ENCODE measurements at regions not wholly inside any gene's neighbourhood (a gene's known extent, or its start where the extent isn't known, plus 50 kb on each side); places are given as distances from the start of the nearest gene placed in this dataset.

GRCh38 chr18:41410006-41410405, 545.0 kb upstream of the PIK3C3 start:
- no peak overlapping the region for H3K27ac ChIP-seq
- no peaks in the 10 kb centered on the region for H3K27me3 ChIP-seq (replicated peaks in 1 of 7)
- H3K9me3 ChIP-seq: peaks cover 0 to 5% (median 0%) of the 10 kb centered on the region in 8 donors
- DNase-seq: no peak
- intact Hi-C loops (cut with DNase I; ENCODE audit: low total_unique reads): no loop called here
- no peaks in the 10 kb centered on the region for H3K4me1 ChIP-seq
- TF ChIP-seq CTCF (IDR thresholded peaks at IDR 0.05 in 8 of 11, conservative IDR thresholded peaks at IDR 0.05 in 3 of 11) (no peak), POLR2AphosphoS5 (IDR thresholded peaks at IDR 0.05) (no peak), POLR2A (IDR thresholded peaks at IDR 0.05) (no peak)
- H3K4me3 ChIP-seq: no peak overlapping the region
- H3K36me3 ChIP-seq: no peaks in the 10 kb centered on the region

- intact Hi-C loops (cut with DNase I; ENCODE audit: low total_unique reads): no loop called here
- DNase-seq: no peak
- Histone ChIP-seq H3K27ac (no peak overlapping the region), H3K4me3 (no peak overlapping the region), H3K36me3 (no peaks in the 10 kb centered on the region), H3K9me3 (no peaks in the 10 kb centered on the region), H3K27me3 (replicated peaks in 1 of 7) (no peaks in the 10 kb centered on the region), H3K4me1 (no peaks in the 10 kb centered on the region)
- 57 to 81% (median 62%) methylated on average over 2 of the region's 2 CpGs for WGBS, 5 donors
- TF ChIP-seq POLR2AphosphoS5 (IDR thresholded peaks at IDR 0.05): no peak
- TF ChIP-seq CTCF (IDR thresholded peaks at IDR 0.05 in 8 of 11, conservative IDR thresholded peaks at IDR 0.05 in 3 of 11): no peak
- no peak for TF ChIP-seq POLR2A (IDR thresholded peaks at IDR 0.05)
These were observed 548.2 kb upstream of the PIK3C3 start for GRCh38 chr18:41406834-41407233.

- H3K9me3 ChIP-seq: no peaks in the 10 kb centered on the region
- no peak for TF ChIP-seq POLR2AphosphoS5 (IDR thresholded peaks at IDR 0.05)
- no peak for TF ChIP-seq POLR2A (IDR thresholded peaks at IDR 0.05)
- no peak for TF ChIP-seq CTCF (IDR thresholded peaks at IDR 0.05 in 8 of 11, conservative IDR thresholded peaks at IDR 0.05 in 3 of 11)
- intact Hi-C loops (cut with DNase I; ENCODE audit: low total_unique reads): no loop called here
- no peaks in the 10 kb centered on the region for H3K4me1 ChIP-seq
- no peak for DNase-seq
- 90 to 97% (median 94%) methylated on average over 2 of the region's 2 CpGs for WGBS, 5 donors
- no peak overlapping the region for H3K27ac ChIP-seq
- H3K4me3 ChIP-seq: no peak overlapping the region
- no peaks in the 10 kb centered on the region for H3K36me3 ChIP-seq
- no peaks in the 10 kb centered on the region for H3K27me3 ChIP-seq (replicated peaks in 1 of 7)
These were observed 558.2 kb upstream of the PIK3C3 start for GRCh38 chr18:41396861-41397260.

GRCh38 chr18:41396211-41396610, 558.8 kb upstream of the PIK3C3 start:
- Histone ChIP-seq H3K4me1 (no peaks in the 10 kb centered on the region), H3K27me3 (replicated peaks in 1 of 7) (no peaks in the 10 kb centered on the region), H3K36me3 (no peaks in the 10 kb centered on the region), H3K27ac (no peak overlapping the region), H3K9me3 (no peaks in the 10 kb centered on the region), H3K4me3 (no peak overlapping the region)
- no peak for DNase-seq
- WGBS, 5 donors: 60 to 85% (median 72%) methylated on average over 3 of the region's 3 CpGs
- intact Hi-C loops (cut with DNase I; ENCODE audit: low total_unique reads): no loop called here
- TF ChIP-seq POLR2AphosphoS5 (IDR thresholded peaks at IDR 0.05) (no peak), POLR2A (IDR thresholded peaks at IDR 0.05) (no peak), CTCF (IDR thresholded peaks at IDR 0.05 in 8 of 11, conservative IDR thresholded peaks at IDR 0.05 in 3 of 11) (no peak)
